ENCODE measurements at regions not wholly inside any gene's neighbourhood (a gene's known extent, or its start where the extent isn't known, plus 50 kb on each side); places are given as distances from the start of the nearest gene placed in this dataset.
"Not testable (repeated sequence)": the region's sequence is repeated elsewhere in the genome, so short reads cannot be mapped to it uniquely, and the experiment has no call there.

DNA sequence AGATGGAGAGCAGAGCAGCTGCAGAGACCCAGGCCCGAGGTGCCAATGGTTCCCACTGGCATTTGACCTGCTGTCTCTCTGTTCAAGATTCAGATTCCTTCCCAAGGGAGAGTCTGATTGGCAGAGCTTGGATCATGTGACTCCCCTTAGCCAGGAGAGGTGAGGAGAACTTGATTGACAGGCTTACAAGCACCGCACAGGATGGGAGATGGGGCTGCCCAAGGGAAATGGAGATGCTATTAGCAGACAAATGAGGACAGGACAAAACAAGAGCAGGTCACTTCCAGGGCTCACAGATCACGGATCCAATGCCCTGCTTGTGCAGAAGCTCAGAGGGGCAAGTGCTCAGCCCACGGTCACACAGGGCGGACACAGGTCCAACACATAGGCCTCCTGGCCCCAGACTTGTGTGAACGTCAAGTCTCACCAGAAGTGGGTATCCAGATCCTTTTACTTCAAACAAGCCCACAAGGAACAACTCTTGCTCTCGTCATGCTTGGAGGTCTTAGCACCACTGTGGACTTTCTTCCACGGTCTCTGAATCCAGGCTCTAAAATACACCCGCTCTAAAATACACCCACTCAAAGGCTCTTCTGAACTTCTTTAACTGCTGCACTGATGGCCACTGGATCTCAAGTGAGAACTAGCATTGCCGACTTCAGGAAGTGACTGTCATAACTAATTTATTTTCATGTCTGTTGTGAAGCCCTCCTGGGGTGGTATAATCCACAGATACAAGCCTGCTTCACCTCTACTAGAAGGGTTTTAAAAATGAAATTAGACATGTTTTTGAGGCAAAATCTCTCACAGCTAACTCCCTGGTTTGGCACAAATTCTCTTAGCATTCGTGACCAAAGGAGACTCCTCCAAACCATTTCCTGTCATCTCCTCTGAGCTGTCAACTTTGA is 274.9 kb downstream of the RRAGC start:
- TF ChIP-seq, protein P1, sequence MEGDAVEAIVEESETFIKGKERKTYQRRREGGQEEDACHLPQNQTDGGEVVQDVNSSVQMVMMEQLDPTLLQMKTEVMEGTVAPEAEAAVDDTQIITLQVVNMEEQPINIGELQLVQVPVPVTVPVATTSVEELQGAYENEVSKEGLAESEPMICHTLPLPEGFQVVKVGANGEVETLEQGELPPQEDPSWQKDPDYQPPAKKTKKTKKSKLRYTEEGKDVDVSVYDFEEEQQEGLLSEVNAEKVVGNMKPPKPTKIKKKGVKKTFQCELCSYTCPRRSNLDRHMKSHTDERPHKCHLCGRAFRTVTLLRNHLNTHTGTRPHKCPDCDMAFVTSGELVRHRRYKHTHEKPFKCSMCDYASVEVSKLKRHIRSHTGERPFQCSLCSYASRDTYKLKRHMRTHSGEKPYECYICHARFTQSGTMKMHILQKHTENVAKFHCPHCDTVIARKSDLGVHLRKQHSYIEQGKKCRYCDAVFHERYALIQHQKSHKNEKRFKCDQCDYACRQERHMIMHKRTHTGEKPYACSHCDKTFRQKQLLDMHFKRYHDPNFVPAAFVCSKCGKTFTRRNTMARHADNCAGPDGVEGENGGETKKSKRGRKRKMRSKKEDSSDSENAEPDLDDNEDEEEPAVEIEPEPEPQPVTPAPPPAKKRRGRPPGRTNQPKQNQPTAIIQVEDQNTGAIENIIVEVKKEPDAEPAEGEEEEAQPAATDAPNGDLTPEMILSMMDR (IDR thresholded peaks at IDR 0.05; ENCODE audit: insufficient read depth, low read depth, low read length, missing control alignments): no peak
- no peak overlapping the region for H3K4me3 ChIP-seq (ENCODE audit: low read length)
- no peak for DNase-seq (ENCODE audit: low read depth)

- DNase-seq (ENCODE audit: low read depth); H3K4me3 ChIP-seq (ENCODE audit: low read length): not testable (repeated sequence)
Measured at GRCh38 chr1:38583287-38583686, 276.3 kb downstream of the RRAGC start.

- TF ChIP-seq, protein P1 (IDR thresholded peaks at IDR 0.05; ENCODE audit: insufficient read depth, low read depth, low read length, missing control alignments): no peak
- H3K4me3 ChIP-seq (ENCODE audit: low read length): no peak overlapping the region
- DNase-seq (ENCODE audit: low read depth): no peak
Measured at GRCh38 chr1:38581396-38581795, 278.2 kb downstream of the RRAGC start.

- TF ChIP-seq, protein P1 (IDR thresholded peaks at IDR 0.05; ENCODE audit: insufficient read depth, low read depth, low read length, missing control alignments): no peak
- no peak for DNase-seq (ENCODE audit: low read depth)
- H3K4me3 ChIP-seq (ENCODE audit: low read length): no peak overlapping the region
Measured at GRCh38 chr1:38580594-38580993, 279.0 kb downstream of the RRAGC start.

DNA sequence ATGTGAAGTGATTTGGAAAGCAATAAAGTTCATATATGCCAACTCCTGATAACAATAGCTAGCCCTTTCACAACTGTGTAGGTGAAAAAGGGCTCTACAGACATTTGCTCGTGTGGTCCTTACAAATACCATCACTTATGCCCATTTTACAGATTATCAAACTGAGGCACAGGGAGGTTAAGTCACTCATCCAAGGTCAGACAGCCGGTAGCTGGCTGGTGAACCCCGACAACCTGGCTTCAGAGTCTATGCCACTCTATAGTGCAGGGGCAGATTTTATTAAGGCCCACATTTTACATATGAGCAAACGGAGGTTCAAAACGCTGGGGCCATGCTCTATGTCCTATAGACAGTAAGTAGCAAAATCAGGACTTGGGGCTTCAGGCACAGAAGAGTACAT is 280.5 kb downstream of the RRAGC start:
- TF ChIP-seq, protein P1 (IDR thresholded peaks at IDR 0.05; ENCODE audit: insufficient read depth, low read depth, low read length, missing control alignments): no peak
- H3K4me3 ChIP-seq (ENCODE audit: low read length): no peak overlapping the region
- no peak for DNase-seq (ENCODE audit: low read depth)

GRCh38 chr1:38578271-38578951 is 281.2 kb downstream of the RRAGC start:
- TF ChIP-seq, protein P1 (IDR thresholded peaks at IDR 0.05; ENCODE audit: insufficient read depth, low read depth, low read length, missing control alignments): no peak
- no peak overlapping the region for H3K4me3 ChIP-seq (ENCODE audit: low read length)
- DNase-seq (ENCODE audit: low read depth): no peak

DNA sequence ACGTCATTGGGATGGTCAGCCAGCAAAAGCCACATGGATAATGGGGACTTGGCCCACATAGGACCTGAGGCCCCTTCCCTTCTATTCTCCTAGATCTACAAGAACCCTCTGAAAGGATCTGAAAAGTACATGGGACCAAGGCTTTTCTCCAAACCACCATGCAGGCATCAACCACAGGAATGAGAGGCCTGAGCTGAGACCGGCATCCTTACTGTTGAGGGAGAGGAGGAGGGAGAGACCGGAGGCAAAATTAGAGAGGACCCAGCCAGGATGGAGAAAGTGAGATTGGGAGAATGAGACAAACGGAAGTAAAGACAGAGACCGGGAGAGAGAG is 281.7 kb downstream of the RRAGC start:
- DNase-seq (ENCODE audit: low read depth): no peak
- no peak overlapping the region for H3K4me3 ChIP-seq (ENCODE audit: low read length)
- TF ChIP-seq, protein P1 (IDR thresholded peaks at IDR 0.05; ENCODE audit: insufficient read depth, low read depth, low read length, missing control alignments): no peak

Measured in epithelial cell of esophagus (primary cell).